T-helper 17 cell (primary cell): ENCODE measurements at regions not wholly inside any gene's neighbourhood (a gene's known extent, or its start where the extent isn't known, plus 50 kb on each side); places are given as distances from the start of the nearest gene placed in this dataset.
"Not testable (repeated sequence)": the region's sequence is repeated elsewhere in the genome, so short reads cannot be mapped to it uniquely, and the experiment has no call there.

Experiments used
- ATAC-seq: fragments of 150-1000 bp; cut with Tn5 transposase; 2 replicates; pipeline ENCODE4 v1.10.0; 2021; ENCODE audit warnings: mild to moderate bottlenecking, moderate library complexity
- DNase-seq, 3 donors: peaks; one replicate each; pipeline versions ENCODE4 v3.0.0 to v3.0.0-alpha.2; 2020 to 2021
- H3K9me3 ChIP-seq: one replicate; pipeline ENCODE4 v1.7.0; 2013; ENCODE audit warnings: low read length, mild to moderate bottlenecking; ENCODE audit not compliant: control insufficient read depth, poor library complexity, severe bottlenecking
- H3K27ac Mint-ChIP-seq: one replicate; pipeline ENCODE4 v1.8.0; 2022; ENCODE audit warnings: mild to moderate bottlenecking, moderate library complexity, mixed read lengths
- H3K27me3 Mint-ChIP-seq: one replicate; pipeline ENCODE4 v1.8.0; 2022; ENCODE audit warnings: mixed read lengths
- H3K36me3 Mint-ChIP-seq: one replicate; pipeline ENCODE4 v1.8.0; 2022; ENCODE audit warnings: low read depth, mixed read lengths
- H3K4me1 Mint-ChIP-seq: one replicate; pipeline ENCODE4 v1.8.0; 2022; ENCODE audit warnings: mild to moderate bottlenecking, mixed read lengths
- H3K4me3 Mint-ChIP-seq: one replicate; pipeline ENCODE4 v1.8.0; 2022; ENCODE audit warnings: mild to moderate bottlenecking, moderate library complexity, mixed read lengths

GRCh38 chrX:109914114-109914849, 88.6 kb upstream of the TMEM164 start:
- Mint-ChIP-seq H3K4me3 (no peak overlapping the region), H3K27ac (no peak overlapping the region), H3K4me1 (no peaks in the 10 kb centered on the region), H3K36me3 (no peaks in the 10 kb centered on the region), H3K27me3 (no peaks in the 10 kb centered on the region)
- no peaks in the 10 kb centered on the region for H3K9me3 ChIP-seq
- DNase-seq = no peak
- no peak for ATAC-seq

- H3K27me3 Mint-ChIP-seq = no peaks in the 10 kb centered on the region
- ATAC-seq (no peak), DNase-seq (no peak)
- no peak overlapping the region for H3K27ac Mint-ChIP-seq
- no peaks in the 10 kb centered on the region for H3K36me3 Mint-ChIP-seq
- no peaks in the 10 kb centered on the region for H3K4me1 Mint-ChIP-seq
- no peak overlapping the region for H3K4me3 Mint-ChIP-seq
- no peaks in the 10 kb centered on the region for H3K9me3 ChIP-seq
These were observed 84.2 kb upstream of the TMEM164 start for GRCh38 chrX:109918753-109919152.

GRCh38 chrX:109920325-109920724, 82.6 kb upstream of the TMEM164 start:
- H3K27me3 Mint-ChIP-seq = no peaks in the 10 kb centered on the region
- no peak for DNase-seq
- no peaks in the 10 kb centered on the region for H3K9me3 ChIP-seq
- no peak for ATAC-seq
- no peak overlapping the region for H3K4me3 Mint-ChIP-seq
- H3K36me3 Mint-ChIP-seq = no peaks in the 10 kb centered on the region
- no peak overlapping the region for H3K27ac Mint-ChIP-seq
- H3K4me1 Mint-ChIP-seq = no peaks in the 10 kb centered on the region

GRCh38 chrX:109920868-109921267, 82.0 kb upstream of the TMEM164 start:
- H3K27ac Mint-ChIP-seq = no peak overlapping the region
- no peaks in the 10 kb centered on the region for H3K36me3 Mint-ChIP-seq
- DNase-seq (no peak), ATAC-seq (no peak)
- no peaks in the 10 kb centered on the region for H3K9me3 ChIP-seq
- no peaks in the 10 kb centered on the region for H3K4me1 Mint-ChIP-seq
- H3K27me3 Mint-ChIP-seq = no peaks in the 10 kb centered on the region
- no peak overlapping the region for H3K4me3 Mint-ChIP-seq

GRCh38 chrX:109922190-109922589, 80.7 kb upstream of the TMEM164 start:
- no peak overlapping the region for H3K4me3 Mint-ChIP-seq
- no peaks in the 10 kb centered on the region for H3K27me3 Mint-ChIP-seq
- H3K9me3 ChIP-seq = no peaks in the 10 kb centered on the region
- ATAC-seq (no peak), DNase-seq (no peak)
- H3K27ac Mint-ChIP-seq = no peak overlapping the region
- H3K4me1 Mint-ChIP-seq = no peaks in the 10 kb centered on the region
- H3K36me3 Mint-ChIP-seq = no peaks in the 10 kb centered on the region

GRCh38 chrX:109925003-109925402, 77.9 kb upstream of the TMEM164 start:
- not testable (repeated sequence) for DNase-seq, ATAC-seq, H3K9me3 ChIP-seq, H3K36me3 Mint-ChIP-seq, H3K4me1 Mint-ChIP-seq, H3K4me3 Mint-ChIP-seq, H3K27ac Mint-ChIP-seq, H3K27me3 Mint-ChIP-seq

- Mint-ChIP-seq H3K36me3 (no peaks in the 10 kb centered on the region), H3K27me3 (no peaks in the 10 kb centered on the region), H3K4me1 (no peaks in the 10 kb centered on the region), H3K27ac (no peak overlapping the region), H3K4me3 (no peak overlapping the region)
- H3K9me3 ChIP-seq = no peaks in the 10 kb centered on the region
- DNase-seq (no peak), ATAC-seq (no peak)
These were observed 77.3 kb upstream of the TMEM164 start for GRCh38 chrX:109925656-109926055.

GRCh38 chrX:109926118-109926517, 76.8 kb upstream of the TMEM164 start:
- no peak overlapping the region for H3K27ac Mint-ChIP-seq
- H3K4me1 Mint-ChIP-seq = no peaks in the 10 kb centered on the region
- no peaks in the 10 kb centered on the region for H3K27me3 Mint-ChIP-seq
- H3K9me3 ChIP-seq = no peaks in the 10 kb centered on the region
- DNase-seq (no peak), ATAC-seq (no peak)
- no peak overlapping the region for H3K4me3 Mint-ChIP-seq
- H3K36me3 Mint-ChIP-seq = no peaks in the 10 kb centered on the region

- ATAC-seq = no peak
- H3K9me3 ChIP-seq = no peaks in the 10 kb centered on the region
- no peak for DNase-seq
- Mint-ChIP-seq H3K4me1 (no peaks in the 10 kb centered on the region), H3K27me3 (no peaks in the 10 kb centered on the region), H3K36me3 (no peaks in the 10 kb centered on the region), H3K4me3 (no peak overlapping the region), H3K27ac (no peak overlapping the region)
These were observed 75.9 kb upstream of the TMEM164 start for GRCh38 chrX:109926743-109927662.

GRCh38 chrX:109927663-109928273, 75.1 kb upstream of the TMEM164 start:
- ATAC-seq = no peak
- H3K36me3 Mint-ChIP-seq = no peaks in the 10 kb centered on the region
- no peak for DNase-seq
- no peaks in the 10 kb centered on the region for H3K4me1 Mint-ChIP-seq
- H3K27ac Mint-ChIP-seq = no peak overlapping the region
- H3K27me3 Mint-ChIP-seq = no peaks in the 10 kb centered on the region
- no peak overlapping the region for H3K4me3 Mint-ChIP-seq
- no peaks in the 10 kb centered on the region for H3K9me3 ChIP-seq

- no peak overlapping the region for H3K4me3 Mint-ChIP-seq
- no peak for DNase-seq
- ATAC-seq = no peak
- H3K27ac Mint-ChIP-seq = no peak overlapping the region
- H3K9me3 ChIP-seq = no peaks in the 10 kb centered on the region
- H3K27me3 Mint-ChIP-seq = no peaks in the 10 kb centered on the region
- H3K4me1 Mint-ChIP-seq = no peaks in the 10 kb centered on the region
- no peaks in the 10 kb centered on the region for H3K36me3 Mint-ChIP-seq
These were observed 74.1 kb upstream of the TMEM164 start for GRCh38 chrX:109928596-109929335.

- no peak for ATAC-seq
- no peak for DNase-seq
- Mint-ChIP-seq H3K36me3 (no peaks in the 10 kb centered on the region), H3K4me1 (no peaks in the 10 kb centered on the region), H3K27ac (no peak overlapping the region), H3K27me3 (peaks cover 4% of the 10 kb centered on the region), H3K4me3 (no peak overlapping the region)
- no peaks in the 10 kb centered on the region for H3K9me3 ChIP-seq
These were observed 71.2 kb upstream of the TMEM164 start for GRCh38 chrX:109931677-109932076.

- no peak overlapping the region for H3K27ac Mint-ChIP-seq
- no peak for ATAC-seq
These were observed 68.5 kb upstream of the TMEM164 start for GRCh38 chrX:109934434-109934833.

More at GRCh38 chrX:109934434-109934833, 68.5 kb upstream of the TMEM164 start:
- Mint-ChIP-seq H3K4me3 (no peak overlapping the region), H3K27me3 (peaks cover 4% of the 10 kb centered on the region), H3K4me1 (no peaks in the 10 kb centered on the region), H3K36me3 (peaks cover 2% of the 10 kb centered on the region)
- no peaks in the 10 kb centered on the region for H3K9me3 ChIP-seq
- no peak for DNase-seq
